IgD-negative memory B cell (primary cell): ENCODE measurements at regions not wholly inside any gene's neighbourhood (a gene's known extent, or its start where the extent isn't known, plus 50 kb on each side); places are given as distances from the start of the nearest gene placed in this dataset.
A peak's percentile ranks its signal among the peaks of the same experiment; 100 is the strongest.

Source experiments
- H3K27ac Mint-ChIP-seq, 3 donors: one replicate each; pipeline ENCODE4 v1.8.0; 2020 to 2022; ENCODE audit warnings: mild to moderate bottlenecking in 3 of 3, mixed read lengths in 3 of 3, moderate library complexity in 1 of 3
- H3K27me3 Mint-ChIP-seq: one replicate; pipeline ENCODE4 v1.8.0; 2021; ENCODE audit warnings: mixed read lengths
- H3K36me3 Mint-ChIP-seq: one replicate; pipeline ENCODE4 v1.8.0; 2020; ENCODE audit warnings: mild to moderate bottlenecking, mixed read lengths
- H3K4me1 Mint-ChIP-seq, 3 donors: one replicate each; pipeline ENCODE4 v1.8.0; 2020 to 2022; ENCODE audit warnings: mixed read lengths in 3 of 3, mild to moderate bottlenecking in 1 of 3
- H3K4me3 Mint-ChIP-seq, 4 donors: one replicate each; pipeline ENCODE4 v1.8.0; 2020 to 2022; ENCODE audit warnings: mild to moderate bottlenecking in 4 of 4, mixed read lengths in 4 of 4, moderate library complexity in 3 of 4
- H3K9me3 Mint-ChIP-seq, 3 donors: one replicate each; pipeline ENCODE4 v1.8.0; 2020 to 2021; ENCODE audit warnings: mixed read lengths in 3 of 3, mild to moderate bottlenecking in 1 of 3

- H3K9me3 Mint-ChIP-seq: no peaks in the 10 kb centered on the region
- H3K4me1 Mint-ChIP-seq: peaks cover 25 to 27% (median 26%) of the 10 kb centered on the region in 3 donors
- H3K36me3 Mint-ChIP-seq: no peaks in the 10 kb centered on the region
- peaks cover 3% of the 10 kb centered on the region for H3K27me3 Mint-ChIP-seq
- H3K27ac Mint-ChIP-seq: no peak overlapping the region
- peak overlapping the region in 2 of 4 donors; percentile 69 to 73 for H3K4me3 Mint-ChIP-seq
Measured at GRCh38 chr12:107475900-107476299, 209.7 kb upstream of the PWP1 start.

- peaks cover 3% of the 10 kb centered on the region for H3K27me3 Mint-ChIP-seq
- no peaks in the 10 kb centered on the region for H3K36me3 Mint-ChIP-seq
- peaks cover 23 to 29% (median 26%) of the 10 kb centered on the region in 3 donors for H3K4me1 Mint-ChIP-seq
- no peak overlapping the region for H3K27ac Mint-ChIP-seq
- H3K9me3 Mint-ChIP-seq: no peaks in the 10 kb centered on the region
- peak overlapping the region in 2 of 4 donors; percentile 19 to 33 for H3K4me3 Mint-ChIP-seq
Measured at GRCh38 chr12:107477018-107477417, 208.6 kb upstream of the PWP1 start.

GRCh38 chr12:107477947-107478610 is 207.5 kb upstream of the PWP1 start:
- H3K4me3 Mint-ChIP-seq: no peak overlapping the region
- H3K4me1 Mint-ChIP-seq: peaks cover 23 to 26% (median 23%) of the 10 kb centered on the region in 3 donors
- H3K36me3 Mint-ChIP-seq: no peaks in the 10 kb centered on the region
- peaks cover 9% of the 10 kb centered on the region for H3K27me3 Mint-ChIP-seq
- no peak overlapping the region for H3K27ac Mint-ChIP-seq
- no peaks in the 10 kb centered on the region for H3K9me3 Mint-ChIP-seq

GRCh38 chr12:107478881-107479280 is 206.7 kb upstream of the PWP1 start:
- Mint-ChIP-seq H3K27ac (peak overlapping the region in 1 of 3 donors; percentile 39), H3K4me3 (no peak overlapping the region)

GRCh38 chr12:107480836-107481608 is 204.6 kb upstream of the PWP1 start:
- Mint-ChIP-seq H3K27me3 (peaks cover 5% of the 10 kb centered on the region), H3K4me1 (peaks cover 9 to 16% (median 10%) of the 10 kb centered on the region in 3 donors), H3K4me3 (no peak overlapping the region), H3K27ac (no peak overlapping the region), H3K36me3 (no peaks in the 10 kb centered on the region), H3K9me3 (no peaks in the 10 kb centered on the region)

More at GRCh38 chr12:107478881-107479280, 206.7 kb upstream of the PWP1 start:
- Mint-ChIP-seq H3K4me1 (peaks cover 23 to 25% (median 23%) of the 10 kb centered on the region in 3 donors), H3K9me3 (no peaks in the 10 kb centered on the region), H3K27me3 (peaks cover 9% of the 10 kb centered on the region), H3K36me3 (no peaks in the 10 kb centered on the region)

- no peaks in the 10 kb centered on the region for H3K36me3 Mint-ChIP-seq
- peaks cover 11 to 21% (median 20%) of the 10 kb centered on the region in 3 donors for H3K4me1 Mint-ChIP-seq
- no peak overlapping the region for H3K4me3 Mint-ChIP-seq
- H3K27ac Mint-ChIP-seq: no peak overlapping the region
- no peaks in the 10 kb centered on the region for H3K9me3 Mint-ChIP-seq
- H3K27me3 Mint-ChIP-seq: peaks cover 8% of the 10 kb centered on the region
Measured at GRCh38 chr12:107484230-107484629, 201.4 kb upstream of the PWP1 start.

GRCh38 chr12:107484941-107485340 is 200.7 kb upstream of the PWP1 start:
- H3K27me3 Mint-ChIP-seq: peaks cover 8% of the 10 kb centered on the region
- no peaks in the 10 kb centered on the region for H3K9me3 Mint-ChIP-seq
- H3K4me1 Mint-ChIP-seq: peaks cover 10 to 27% (median 23%) of the 10 kb centered on the region in 3 donors
- H3K4me3 Mint-ChIP-seq: no peak overlapping the region
- H3K27ac Mint-ChIP-seq: no peak overlapping the region
- no peaks in the 10 kb centered on the region for H3K36me3 Mint-ChIP-seq

- no peak overlapping the region for H3K4me3 Mint-ChIP-seq
- peaks cover 16 to 32% (median 26%) of the 10 kb centered on the region in 3 donors for H3K4me1 Mint-ChIP-seq
- H3K36me3 Mint-ChIP-seq: no peaks in the 10 kb centered on the region
- peaks cover 8% of the 10 kb centered on the region for H3K27me3 Mint-ChIP-seq
- H3K27ac Mint-ChIP-seq: no peak overlapping the region
- H3K9me3 Mint-ChIP-seq: no peaks in the 10 kb centered on the region
Measured at GRCh38 chr12:107485731-107486130, 199.9 kb upstream of the PWP1 start.

- H3K27ac Mint-ChIP-seq: no peak overlapping the region
- H3K4me3 Mint-ChIP-seq: no peak overlapping the region
- H3K4me1 Mint-ChIP-seq: peaks cover 20 to 34% (median 28%) of the 10 kb centered on the region in 3 donors
Measured at GRCh38 chr12:107486140-107486892, 199.3 kb upstream of the PWP1 start.

GRCh38 chr12:107487011-107487680 is 198.5 kb upstream of the PWP1 start:
- no peak overlapping the region for H3K4me3 Mint-ChIP-seq
- no peaks in the 10 kb centered on the region for H3K36me3 Mint-ChIP-seq
- H3K4me1 Mint-ChIP-seq: peaks cover 20 to 37% (median 34%) of the 10 kb centered on the region in 3 donors
- H3K27ac Mint-ChIP-seq: peak overlapping the region in 1 of 3 donors; percentile 31
- peaks cover 8% of the 10 kb centered on the region for H3K27me3 Mint-ChIP-seq
- H3K9me3 Mint-ChIP-seq: peaks cover 0 to 2% (median 0%) of the 10 kb centered on the region in 3 donors

More at GRCh38 chr12:107486140-107486892, 199.3 kb upstream of the PWP1 start:
- Mint-ChIP-seq H3K36me3 (no peaks in the 10 kb centered on the region), H3K9me3 (no peaks in the 10 kb centered on the region), H3K27me3 (peaks cover 8% of the 10 kb centered on the region)

GRCh38 chr12:107488666-107489065 is 196.9 kb upstream of the PWP1 start:
- H3K4me1 Mint-ChIP-seq: peaks cover 31 to 51% (median 47%) of the 10 kb centered on the region in 3 donors
- H3K36me3 Mint-ChIP-seq: no peaks in the 10 kb centered on the region
- H3K27ac Mint-ChIP-seq: no peak overlapping the region

GRCh38 chr12:107490010-107490409 is 195.6 kb upstream of the PWP1 start:
- Mint-ChIP-seq H3K27ac (peak overlapping the region in 2 of 3 donors; percentile 29 to 63), H3K4me1 (peaks cover 32 to 52% (median 50%) of the 10 kb centered on the region in 3 donors), H3K36me3 (no peaks in the 10 kb centered on the region), H3K4me3 (peak overlapping the region; percentile 6 to 92 (median 77)), H3K27me3 (peaks cover 3% of the 10 kb centered on the region), H3K9me3 (peaks cover 0 to 2% (median 0%) of the 10 kb centered on the region in 3 donors)

More at GRCh38 chr12:107488666-107489065, 196.9 kb upstream of the PWP1 start:
- Mint-ChIP-seq H3K27me3 (peaks cover 3% of the 10 kb centered on the region), H3K4me3 (no peak overlapping the region), H3K9me3 (peaks cover 0 to 2% (median 0%) of the 10 kb centered on the region in 3 donors)

- Mint-ChIP-seq H3K27ac (peak overlapping the region in 1 of 3 donors; percentile 95), H3K4me1 (peaks cover 32 to 51% (median 45%) of the 10 kb centered on the region in 3 donors), H3K4me3 (peak overlapping the region in 2 of 4 donors; percentile 80 to 91)
Measured at GRCh38 chr12:107491856-107492255, 193.7 kb upstream of the PWP1 start.

More at GRCh38 chr12:107491856-107492255, 193.7 kb upstream of the PWP1 start:
- Mint-ChIP-seq H3K9me3 (peaks cover 0 to 2% (median 0%) of the 10 kb centered on the region in 3 donors), H3K36me3 (no peaks in the 10 kb centered on the region), H3K27me3 (peaks cover 3% of the 10 kb centered on the region)
